ENCODE measurements at regions not wholly inside any gene's neighbourhood (a gene's known extent, or its start where the extent isn't known, plus 50 kb on each side); places are given as distances from the start of the nearest gene placed in this dataset.
"Not testable (repeated sequence)": the region's sequence is repeated elsewhere in the genome, so short reads cannot be mapped to it uniquely, and the experiment has no call there.

- Histone ChIP-seq H3K27ac (peak overlapping the region in 1 of 3 donors; percentile 86), H3K27me3 (no peaks in the 10 kb centered on the region), H3K9me3 (no peaks in the 10 kb centered on the region), H3K36me3 (no peaks in the 10 kb centered on the region), H3K4me1 (no peaks in the 10 kb centered on the region), H3K4me3 (replicated peaks in 1 of 3) (no peak overlapping the region)
- TF ChIP-seq POLR2A (IDR thresholded peaks at IDR 0.05) = no peak
- TF ChIP-seq, protein P1, sequence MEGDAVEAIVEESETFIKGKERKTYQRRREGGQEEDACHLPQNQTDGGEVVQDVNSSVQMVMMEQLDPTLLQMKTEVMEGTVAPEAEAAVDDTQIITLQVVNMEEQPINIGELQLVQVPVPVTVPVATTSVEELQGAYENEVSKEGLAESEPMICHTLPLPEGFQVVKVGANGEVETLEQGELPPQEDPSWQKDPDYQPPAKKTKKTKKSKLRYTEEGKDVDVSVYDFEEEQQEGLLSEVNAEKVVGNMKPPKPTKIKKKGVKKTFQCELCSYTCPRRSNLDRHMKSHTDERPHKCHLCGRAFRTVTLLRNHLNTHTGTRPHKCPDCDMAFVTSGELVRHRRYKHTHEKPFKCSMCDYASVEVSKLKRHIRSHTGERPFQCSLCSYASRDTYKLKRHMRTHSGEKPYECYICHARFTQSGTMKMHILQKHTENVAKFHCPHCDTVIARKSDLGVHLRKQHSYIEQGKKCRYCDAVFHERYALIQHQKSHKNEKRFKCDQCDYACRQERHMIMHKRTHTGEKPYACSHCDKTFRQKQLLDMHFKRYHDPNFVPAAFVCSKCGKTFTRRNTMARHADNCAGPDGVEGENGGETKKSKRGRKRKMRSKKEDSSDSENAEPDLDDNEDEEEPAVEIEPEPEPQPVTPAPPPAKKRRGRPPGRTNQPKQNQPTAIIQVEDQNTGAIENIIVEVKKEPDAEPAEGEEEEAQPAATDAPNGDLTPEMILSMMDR (IDR thresholded peaks at IDR 0.05) = no peak
- DNase-seq = no peak
- intact Hi-C loops (cut with DNase I) = no loop called here
- 80 to 84% methylated on average over 12 of the region's 12 CpGs for WGBS, 2 donors
Observed at GRCh38 chr12:131235871-131236271, 282.2 kb downstream of the ADGRD1 start.

DNA sequence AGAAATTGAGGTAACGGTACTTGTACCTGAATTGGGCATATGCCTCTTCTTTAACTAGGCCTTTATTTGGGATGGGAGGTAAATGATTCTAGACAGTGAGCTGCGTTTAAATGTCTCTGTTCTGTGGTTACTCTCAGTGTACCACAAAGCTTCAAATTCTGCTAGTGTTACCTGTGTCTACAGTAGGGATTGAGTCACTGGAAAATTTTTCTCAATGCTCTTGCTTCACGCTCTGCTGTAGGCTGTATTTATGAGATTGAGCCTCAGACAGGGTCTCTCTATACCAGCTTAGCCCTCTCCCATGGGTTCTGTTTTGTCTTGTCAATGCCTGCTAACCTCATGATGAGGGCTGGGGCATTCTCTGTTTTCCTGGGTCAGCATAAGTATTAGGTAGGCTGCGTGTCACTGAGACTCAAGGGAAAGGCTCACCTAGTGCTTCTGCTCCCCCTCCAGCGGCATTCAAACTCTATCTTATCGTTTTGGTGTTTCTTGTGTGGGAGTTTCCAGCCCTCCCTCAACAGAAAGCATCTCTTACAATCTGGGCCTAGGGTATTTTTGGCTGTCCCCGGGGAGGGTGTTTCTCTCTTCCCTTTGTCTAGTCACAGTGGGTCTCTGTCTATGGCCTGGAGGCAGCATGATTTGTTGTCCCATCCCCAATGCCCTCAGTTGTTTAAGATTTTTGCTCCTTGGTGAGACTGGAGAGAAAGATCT is 285.8 kb downstream of the ADGRD1 start:
- DNase-seq = no peak
- Histone ChIP-seq H3K36me3 (no peaks in the 10 kb centered on the region), H3K4me1 (no peaks in the 10 kb centered on the region), H3K27me3 (no peaks in the 10 kb centered on the region), H3K4me3 (replicated peaks in 1 of 3) (no peak overlapping the region), H3K9me3 (no peaks in the 10 kb centered on the region), H3K27ac (no peak overlapping the region)
- WGBS, 2 donors = 86 to 93% methylated on average over 7 of the region's 7 CpGs
- no peak for TF ChIP-seq POLR2A (IDR thresholded peaks at IDR 0.05)
- TF ChIP-seq, protein P1 (IDR thresholded peaks at IDR 0.05) = no peak
- intact Hi-C loops (cut with DNase I) = no loop called here

- Histone ChIP-seq H3K27me3 (no peaks in the 10 kb centered on the region), H3K9me3 (no peaks in the 10 kb centered on the region), H3K4me1 (no peaks in the 10 kb centered on the region), H3K4me3 (replicated peaks in 1 of 3) (no peak overlapping the region), H3K27ac (no peak overlapping the region), H3K36me3 (no peaks in the 10 kb centered on the region)
- intact Hi-C loops (cut with DNase I) = no loop called here
- TF ChIP-seq, protein P1 (IDR thresholded peaks at IDR 0.05) = no peak
- no peak for TF ChIP-seq POLR2A (IDR thresholded peaks at IDR 0.05)
- no peak for DNase-seq
Observed at GRCh38 chr12:131241517-131241916, 287.8 kb downstream of the ADGRD1 start.

GRCh38 chr12:131242741-131243496 is 289.2 kb downstream of the ADGRD1 start:
- Histone ChIP-seq H3K36me3 (no peaks in the 10 kb centered on the region), H3K4me1 (no peaks in the 10 kb centered on the region), H3K9me3 (no peaks in the 10 kb centered on the region), H3K27me3 (no peaks in the 10 kb centered on the region), H3K27ac (no peak overlapping the region), H3K4me3 (replicated peaks in 1 of 3) (no peak overlapping the region)
- no peak for TF ChIP-seq POLR2A (IDR thresholded peaks at IDR 0.05)
- TF ChIP-seq, protein P1 (IDR thresholded peaks at IDR 0.05) = no peak
- no peak for DNase-seq
- intact Hi-C loops (cut with DNase I) = no loop called here
- 94 to 95% methylated on average over 5 of the region's 5 CpGs for WGBS, 2 donors

DNA sequence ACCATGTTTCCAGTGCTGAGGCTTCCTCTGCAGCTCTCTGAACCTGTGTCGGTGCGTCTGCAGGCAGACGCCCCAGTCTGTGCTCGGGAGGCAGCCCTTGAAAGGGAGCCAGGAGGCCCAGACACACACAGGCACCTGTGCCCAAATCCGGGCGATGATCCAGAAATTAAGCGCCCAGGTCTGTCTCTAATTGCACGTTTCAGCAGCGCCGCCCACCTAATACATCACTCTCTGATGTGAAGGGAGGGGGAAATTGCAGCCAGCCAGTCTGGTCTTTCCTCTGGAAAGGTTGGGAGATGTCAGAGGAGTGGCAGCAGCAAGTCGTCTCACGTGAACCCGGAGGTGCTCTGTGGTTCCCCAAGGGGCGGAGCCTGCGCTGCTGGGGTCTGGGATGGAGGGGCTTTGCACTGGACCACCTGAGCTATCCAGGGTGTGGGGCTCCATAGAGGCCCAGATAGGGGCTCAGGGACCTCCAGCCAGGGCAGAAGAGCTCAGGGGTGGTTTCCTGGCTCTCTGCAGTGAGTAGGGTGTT is 290.5 kb downstream of the ADGRD1 start:
- DNase-seq; intact Hi-C loops (cut with DNase I); H3K27ac ChIP-seq; H3K36me3 ChIP-seq; H3K4me1 ChIP-seq; H3K9me3 ChIP-seq; H3K27me3 ChIP-seq; H3K4me3 ChIP-seq (replicated peaks in 1 of 3): not testable (repeated sequence)
- WGBS, 2 donors = 75 to 80% methylated on average over 1 to 4 of the region's 15 CpGs

- H3K27me3 ChIP-seq; H3K9me3 ChIP-seq; H3K4me1 ChIP-seq; H3K4me3 ChIP-seq (replicated peaks in 1 of 3); H3K36me3 ChIP-seq; DNase-seq; intact Hi-C loops (cut with DNase I); H3K27ac ChIP-seq: not testable (repeated sequence)
- whole genome bisulfite sequencing, 2 donors = 89% methylated on average over 5 of the region's 8 CpGs; no CpG with 5 or more reads in 1 of the 2 donors
Observed at GRCh38 chr12:131245161-131245560, 291.5 kb downstream of the ADGRD1 start.
